ENCODE measurements at regions not wholly inside any gene's neighbourhood (a gene's known extent, or its start where the extent isn't known, plus 50 kb on each side); places are given as distances from the start of the nearest gene placed in this dataset.

DNA sequence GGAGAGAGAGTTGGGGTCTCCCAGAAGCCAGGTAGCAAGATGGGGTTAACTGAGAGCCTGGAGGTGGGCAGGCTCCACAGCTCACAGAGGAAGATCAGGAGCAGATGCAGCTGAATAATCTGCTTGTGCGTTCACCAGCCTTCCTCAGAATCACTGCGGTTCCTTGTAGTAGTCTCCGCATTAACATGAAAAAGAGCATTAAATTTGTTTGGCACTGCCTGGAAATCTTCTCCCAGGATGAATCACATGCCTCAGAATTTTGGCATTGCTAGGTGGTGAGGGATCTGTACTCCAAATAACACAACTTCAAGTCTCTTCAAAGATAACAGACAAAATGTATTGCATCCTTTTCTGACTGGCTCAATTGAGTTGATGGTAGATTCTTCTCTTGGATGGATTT lies 700.6 kb upstream of the ARRDC4 start:
- TF ChIP-seq SAP30 (IDR thresholded peaks at IDR 0.05; ENCODE audit: borderline replicate concordance, insufficient read depth, low read depth, low read length, poor library complexity, severe bottlenecking) (no peak), HNRNPL (IDR thresholded peaks at IDR 0.05; ENCODE audit: low read depth, low read length) (no peak), KLF10 (CRISPR knock-in tag; IDR thresholded peaks at IDR 0.05) (no peak), HMG20A (CRISPR knock-in tag; conservative IDR thresholded peaks at IDR 0.05) (no peak), ZFX (CRISPR knock-in tag; IDR thresholded peaks at IDR 0.05) (no peak), MAZ (CRISPR knock-in tag; conservative IDR thresholded peaks at IDR 0.05 in 1 of 2, IDR thresholded peaks at IDR 0.05 in 1 of 2) (no peak), ZNF696 (CRISPR knock-in tag; conservative IDR thresholded peaks at IDR 0.05) (no peak), EZH2 (IDR thresholded peaks at IDR 0.05; ENCODE audit: borderline replicate concordance, low read depth, low read length) (no peak), TEAD4 (IDR thresholded peaks at IDR 0.05; ENCODE audit: low read length) (no peak), TEAD4 (CRISPR knock-in tag; IDR thresholded peaks at IDR 0.05; ENCODE audit: borderline replicate concordance) (no peak), ZNF124 (CRISPR knock-in tag; IDR thresholded peaks at IDR 0.05) (no peak)
- TF ChIP-seq, protein P1, sequence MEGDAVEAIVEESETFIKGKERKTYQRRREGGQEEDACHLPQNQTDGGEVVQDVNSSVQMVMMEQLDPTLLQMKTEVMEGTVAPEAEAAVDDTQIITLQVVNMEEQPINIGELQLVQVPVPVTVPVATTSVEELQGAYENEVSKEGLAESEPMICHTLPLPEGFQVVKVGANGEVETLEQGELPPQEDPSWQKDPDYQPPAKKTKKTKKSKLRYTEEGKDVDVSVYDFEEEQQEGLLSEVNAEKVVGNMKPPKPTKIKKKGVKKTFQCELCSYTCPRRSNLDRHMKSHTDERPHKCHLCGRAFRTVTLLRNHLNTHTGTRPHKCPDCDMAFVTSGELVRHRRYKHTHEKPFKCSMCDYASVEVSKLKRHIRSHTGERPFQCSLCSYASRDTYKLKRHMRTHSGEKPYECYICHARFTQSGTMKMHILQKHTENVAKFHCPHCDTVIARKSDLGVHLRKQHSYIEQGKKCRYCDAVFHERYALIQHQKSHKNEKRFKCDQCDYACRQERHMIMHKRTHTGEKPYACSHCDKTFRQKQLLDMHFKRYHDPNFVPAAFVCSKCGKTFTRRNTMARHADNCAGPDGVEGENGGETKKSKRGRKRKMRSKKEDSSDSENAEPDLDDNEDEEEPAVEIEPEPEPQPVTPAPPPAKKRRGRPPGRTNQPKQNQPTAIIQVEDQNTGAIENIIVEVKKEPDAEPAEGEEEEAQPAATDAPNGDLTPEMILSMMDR (IDR thresholded peaks at IDR 0.05 in 2 of 3, conservative IDR thresholded peaks at IDR 0.05 in 1 of 3; ENCODE audit: insufficient read depth in 2 of 3, low read depth in 1 of 3, low read length in 3 of 3), result no peak
- TF ChIP-seq, protein P2, sequence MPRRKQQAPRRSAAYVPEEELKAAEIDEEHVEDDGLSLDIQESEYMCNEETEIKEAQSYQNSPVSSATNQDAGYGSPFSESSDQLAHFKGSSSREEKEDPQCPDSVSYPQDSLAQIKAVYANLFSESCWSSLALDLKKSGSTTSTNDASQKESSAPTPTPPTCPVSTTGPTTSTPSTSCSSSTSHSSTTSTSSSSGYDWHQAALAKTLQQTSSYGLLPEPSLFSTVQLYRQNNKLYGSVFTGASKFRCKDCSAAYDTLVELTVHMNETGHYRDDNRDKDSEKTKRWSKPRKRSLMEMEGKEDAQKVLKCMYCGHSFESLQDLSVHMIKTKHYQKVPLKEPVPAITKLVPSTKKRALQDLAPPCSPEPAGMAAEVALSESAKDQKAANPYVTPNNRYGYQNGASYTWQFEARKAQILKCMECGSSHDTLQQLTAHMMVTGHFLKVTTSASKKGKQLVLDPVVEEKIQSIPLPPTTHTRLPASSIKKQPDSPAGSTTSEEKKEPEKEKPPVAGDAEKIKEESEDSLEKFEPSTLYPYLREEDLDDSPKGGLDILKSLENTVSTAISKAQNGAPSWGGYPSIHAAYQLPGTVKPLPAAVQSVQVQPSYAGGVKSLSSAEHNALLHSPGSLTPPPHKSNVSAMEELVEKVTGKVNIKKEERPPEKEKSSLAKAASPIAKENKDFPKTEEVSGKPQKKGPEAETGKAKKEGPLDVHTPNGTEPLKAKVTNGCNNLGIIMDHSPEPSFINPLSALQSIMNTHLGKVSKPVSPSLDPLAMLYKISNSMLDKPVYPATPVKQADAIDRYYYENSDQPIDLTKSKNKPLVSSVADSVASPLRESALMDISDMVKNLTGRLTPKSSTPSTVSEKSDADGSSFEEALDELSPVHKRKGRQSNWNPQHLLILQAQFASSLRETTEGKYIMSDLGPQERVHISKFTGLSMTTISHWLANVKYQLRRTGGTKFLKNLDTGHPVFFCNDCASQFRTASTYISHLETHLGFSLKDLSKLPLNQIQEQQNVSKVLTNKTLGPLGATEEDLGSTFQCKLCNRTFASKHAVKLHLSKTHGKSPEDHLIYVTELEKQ (CRISPR knock-in tag; IDR thresholded peaks at IDR 0.05), result no peak
- TF ChIP-seq, protein P3, sequence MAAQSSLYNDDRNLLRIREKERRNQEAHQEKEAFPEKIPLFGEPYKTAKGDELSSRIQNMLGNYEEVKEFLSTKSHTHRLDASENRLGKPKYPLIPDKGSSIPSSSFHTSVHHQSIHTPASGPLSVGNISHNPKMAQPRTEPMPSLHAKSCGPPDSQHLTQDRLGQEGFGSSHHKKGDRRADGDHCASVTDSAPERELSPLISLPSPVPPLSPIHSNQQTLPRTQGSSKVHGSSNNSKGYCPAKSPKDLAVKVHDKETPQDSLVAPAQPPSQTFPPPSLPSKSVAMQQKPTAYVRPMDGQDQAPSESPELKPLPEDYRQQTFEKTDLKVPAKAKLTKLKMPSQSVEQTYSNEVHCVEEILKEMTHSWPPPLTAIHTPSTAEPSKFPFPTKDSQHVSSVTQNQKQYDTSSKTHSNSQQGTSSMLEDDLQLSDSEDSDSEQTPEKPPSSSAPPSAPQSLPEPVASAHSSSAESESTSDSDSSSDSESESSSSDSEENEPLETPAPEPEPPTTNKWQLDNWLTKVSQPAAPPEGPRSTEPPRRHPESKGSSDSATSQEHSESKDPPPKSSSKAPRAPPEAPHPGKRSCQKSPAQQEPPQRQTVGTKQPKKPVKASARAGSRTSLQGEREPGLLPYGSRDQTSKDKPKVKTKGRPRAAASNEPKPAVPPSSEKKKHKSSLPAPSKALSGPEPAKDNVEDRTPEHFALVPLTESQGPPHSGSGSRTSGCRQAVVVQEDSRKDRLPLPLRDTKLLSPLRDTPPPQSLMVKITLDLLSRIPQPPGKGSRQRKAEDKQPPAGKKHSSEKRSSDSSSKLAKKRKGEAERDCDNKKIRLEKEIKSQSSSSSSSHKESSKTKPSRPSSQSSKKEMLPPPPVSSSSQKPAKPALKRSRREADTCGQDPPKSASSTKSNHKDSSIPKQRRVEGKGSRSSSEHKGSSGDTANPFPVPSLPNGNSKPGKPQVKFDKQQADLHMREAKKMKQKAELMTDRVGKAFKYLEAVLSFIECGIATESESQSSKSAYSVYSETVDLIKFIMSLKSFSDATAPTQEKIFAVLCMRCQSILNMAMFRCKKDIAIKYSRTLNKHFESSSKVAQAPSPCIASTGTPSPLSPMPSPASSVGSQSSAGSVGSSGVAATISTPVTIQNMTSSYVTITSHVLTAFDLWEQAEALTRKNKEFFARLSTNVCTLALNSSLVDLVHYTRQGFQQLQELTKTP (IDR thresholded peaks at IDR 0.05; ENCODE audit: low read depth in 1 of 2, partially characterized antibody in 2 of 2), result no peak

All from K562 (cell line).